IMR-90 (cell line): ENCODE measurements at regions not wholly inside any gene's neighbourhood (a gene's known extent, or its start where the extent isn't known, plus 50 kb on each side); places are given as distances from the start of the nearest gene placed in this dataset.

Experiments used
- ATAC-seq: fragments of 200-7000 bp; cut with Tn5 transposase; 2 replicates; pipeline ENCODE4 v1.9.1; 2020; ENCODE audit warnings: low read depth, mild to moderate bottlenecking, moderate library complexity
- BruUV-seq: library from RNA; stranded (reverse); fragments of 400-500 nt; replicated peaks from 2 replicates; lab custom pipeline; 2021; lab: Mats Ljungman, UMichigan
- CTCF ChIA-PET: fragments of 300-600 bp; formaldehyde crosslinking; extraction: SDS; loops from one replicate; lab custom pipeline; 2021; ENCODE audit warnings: antibody characterized with exemption; lab: Yijun Ruan, JAX
- POLR2A ChIA-PET: fragments of 300-600 bp; sonication (Branson Sonifier 250); formaldehyde crosslinking; loops from one replicate; lab custom pipeline; 2022; ENCODE audit warnings: antibody characterized with exemption; ENCODE audit not compliant: unreplicated experiment; lab: Charles Lee
- DNase-seq: peaks from one replicate; pipeline ENCODE4 v3.0.0; 2013
- H2AFZ ChIP-seq: replicated peaks from 2 replicates; pipeline ENCODE3; 2013; ENCODE audit warnings: low read length, mild to moderate bottlenecking; ENCODE audit not compliant: poor library complexity
- H2AK5ac ChIP-seq: 2 replicates; pipeline ENCODE4 v1.6.1; 2013; ENCODE audit warnings: low read depth, low read length, inconsistent platforms
- H2AK9ac ChIP-seq: replicated peaks from 2 replicates; pipeline ENCODE3; 2013; ENCODE audit warnings: mild to moderate bottlenecking, low read depth, low read length, moderate library complexity; ENCODE audit not compliant: poor library complexity
- H2BK120ac ChIP-seq: 2 replicates; pipeline ENCODE4 v1.6.1; 2013; ENCODE audit warnings: low read depth, low read length, inconsistent platforms
- H2BK15ac ChIP-seq: 3 replicates; pipeline ENCODE4 v1.6.1; 2013; ENCODE audit warnings: low read depth, low read length, inconsistent platforms
- H2BK20ac ChIP-seq: 2 replicates; pipeline ENCODE4 v1.6.1; 2013; ENCODE audit warnings: low read depth, mild to moderate bottlenecking, inconsistent platforms, low read length, moderate library complexity
- H2BK5ac ChIP-seq: 2 replicates; pipeline ENCODE4 v1.6.1; 2013; ENCODE audit warnings: mild to moderate bottlenecking, low read depth, low read length, inconsistent platforms; ENCODE audit not compliant: poor library complexity, severe bottlenecking
- H3K14ac ChIP-seq: replicated peaks from 2 replicates; pipeline ENCODE4 v1.6.1; 2013; ENCODE audit warnings: low read depth, low read length, inconsistent platforms
- H3K18ac ChIP-seq: 2 replicates; pipeline ENCODE4 v1.6.1; 2013; ENCODE audit warnings: low read depth, low read length, control low read depth
- H3K23ac ChIP-seq: 2 replicates; pipeline ENCODE4 v1.6.1; 2013; ENCODE audit warnings: low read depth, low read length, inconsistent platforms
- H3K27ac ChIP-seq: 2 replicates; pipeline ENCODE4 v1.5.1; 2013; ENCODE audit warnings: mild to moderate bottlenecking, control low read depth, low read length; ENCODE audit not compliant: insufficient read depth
- H3K27me3 ChIP-seq: 2 replicates; pipeline ENCODE4 v1.6.1; 2013; ENCODE audit warnings: low read length; ENCODE audit not compliant: control insufficient read depth, insufficient read depth
- H3K36me3 ChIP-seq: 2 replicates; pipeline ENCODE4 v1.6.1; 2013; ENCODE audit warnings: low read length, mixed read lengths; ENCODE audit not compliant: control insufficient read depth, insufficient read depth
- H3K4ac ChIP-seq: 2 replicates; pipeline ENCODE4 v1.6.1; 2013; ENCODE audit warnings: low read depth, low read length, inconsistent platforms
- H3K4me1 ChIP-seq: 2 replicates; pipeline ENCODE4 v1.6.1; 2013; ENCODE audit warnings: low read length, mixed read lengths; ENCODE audit not compliant: control insufficient read depth, insufficient read depth
- H3K4me2 ChIP-seq: 2 replicates; pipeline ENCODE4 v1.6.1; 2013; ENCODE audit warnings: low read depth, mild to moderate bottlenecking, control low read depth, low read length, moderate library complexity
- H3K4me3 ChIP-seq: 2 replicates; pipeline ENCODE4 v1.5.1; 2013; ENCODE audit warnings: low read depth, mild to moderate bottlenecking, control low read depth, low read length, moderate library complexity; ENCODE audit not compliant: insufficient read depth
- H3K56ac ChIP-seq: 2 replicates; pipeline ENCODE4 v1.6.1; 2013; ENCODE audit warnings: low read length, inconsistent platforms; ENCODE audit not compliant: insufficient read depth; ENCODE audit errors: extremely low read depth
- H3K79me1 ChIP-seq, 2 experiments: 2 replicates each; pipeline ENCODE4 v1.6.1; 2013; ENCODE audit warnings: low read length in 2 of 2, inconsistent platforms in 1 of 2, low read depth in 1 of 2
- H3K9ac ChIP-seq: 2 replicates; pipeline ENCODE4 v1.6.1; 2013; ENCODE audit warnings: low read depth, low read length, control low read depth
- H3K9me1 ChIP-seq: 2 replicates; pipeline ENCODE4 v1.6.1; 2013; ENCODE audit warnings: low read length, inconsistent platforms; ENCODE audit not compliant: insufficient read depth
- H3K9me3 ChIP-seq: 2 replicates; pipeline ENCODE4 v1.6.1; 2013; ENCODE audit warnings: low read length; ENCODE audit not compliant: control insufficient read depth, insufficient read depth
- H4K20me1 ChIP-seq: 2 replicates; pipeline ENCODE4 v1.6.1; 2013; ENCODE audit warnings: low read length, inconsistent platforms; ENCODE audit not compliant: insufficient read depth
- H4K5ac ChIP-seq: 2 replicates; pipeline ENCODE4 v1.6.1; 2013; ENCODE audit warnings: mild to moderate bottlenecking, low read depth, low read length, control low read depth
- H4K8ac ChIP-seq, 2 experiments: 2 replicates each; pipeline ENCODE4 v1.6.1; 2013; ENCODE audit warnings: low read depth in 2 of 2, low read length in 2 of 2, control low read depth in 1 of 2, inconsistent platforms in 1 of 2
- H4K91ac ChIP-seq: 2 replicates; pipeline ENCODE4 v1.6.1; 2013; ENCODE audit warnings: low read depth, low read length, inconsistent platforms; ENCODE audit not compliant: insufficient read depth
- BHLHE40 ChIP-seq: fragments of 150-350 bp; IDR thresholded peaks from 2 replicates; pipeline ENCODE4 v1.6.1; 2016; ENCODE audit warnings: mild to moderate bottlenecking, low read depth, low read length
- CHD1 ChIP-seq: IDR thresholded peaks from 2 replicates; pipeline ENCODE4 v1.6.1; 2012; ENCODE audit warnings: low read depth, low read length, improper control_type of control experiment
- CTCF ChIP-seq: conservative IDR thresholded peaks from 2 replicates; pipeline ENCODE4 v1.5.1; 2012; ENCODE audit warnings: mild to moderate bottlenecking, low read depth, low read length, improper control_type of control experiment
- ELK1 ChIP-seq: fragments of 150-350 bp; IDR thresholded peaks from 2 replicates; pipeline ENCODE4 v1.6.1; 2016; ENCODE audit warnings: low read depth, mild to moderate bottlenecking, low read length, moderate library complexity, borderline replicate concordance
- MAFK ChIP-seq: IDR thresholded peaks from 2 replicates; pipeline ENCODE4 v1.6.1; 2012; ENCODE audit warnings: low read depth, low read length, improper control_type of control experiment
- MAZ ChIP-seq: IDR thresholded peaks from 2 replicates; pipeline ENCODE4 v1.6.1; 2012; ENCODE audit warnings: low read depth, mild to moderate bottlenecking, low read length, improper control_type of control experiment, moderate library complexity, borderline replicate concordance
- MXI1 ChIP-seq: IDR thresholded peaks from 2 replicates; pipeline ENCODE4 v1.6.1; 2012; ENCODE audit warnings: low read depth, mild to moderate bottlenecking, low read length, moderate library complexity, borderline replicate concordance
- NFE2L2 ChIP-seq: fragments of 150-350 bp; IDR thresholded peaks from 2 replicates; pipeline ENCODE4 v1.6.1; 2016; ENCODE audit warnings: low read depth, mild to moderate bottlenecking, low read length
- POLR2A ChIP-seq: IDR thresholded peaks from 2 replicates; pipeline ENCODE4 v1.6.1; 2012; ENCODE audit warnings: mild to moderate bottlenecking, low read depth, low read length
- RAD21 ChIP-seq: IDR thresholded peaks from 2 replicates; pipeline ENCODE4 v1.6.1; 2012; ENCODE audit warnings: low read length, improper control_type of control experiment
- RCOR1 ChIP-seq: IDR thresholded peaks from 2 replicates; pipeline ENCODE4 v1.6.1; 2012; ENCODE audit warnings: mild to moderate bottlenecking, low read length, improper control_type of control experiment; ENCODE audit not compliant: insufficient replicate concordance
- RFX5 ChIP-seq: IDR thresholded peaks from 2 replicates; pipeline ENCODE4 v1.8.0; 2012; ENCODE audit warnings: low read depth, mild to moderate bottlenecking, low read length, moderate library complexity
- SMC3 ChIP-seq: fragments of 150-350 bp; IDR thresholded peaks from 2 replicates; pipeline ENCODE4 v1.6.1; 2016; ENCODE audit warnings: low read depth, mild to moderate bottlenecking, antibody characterized with exemption, low read length, moderate library complexity
- USF2 ChIP-seq: fragments of 150-350 bp; IDR thresholded peaks from 2 replicates; pipeline ENCODE4 v1.6.1; 2017; ENCODE audit warnings: mild to moderate bottlenecking, antibody characterized with exemption, low read length, low read depth
- WGBS, 2 experiments: methylation state at CpG; one replicate each; pipeline versions ENCODE4 v1.1.5 to v1.1.7; 2013; ENCODE audit warnings: missing lambda C conversion rate in 2 of 2; ENCODE audit not compliant: insufficient read length in 1 of 2; ENCODE audit errors: extremely low coverage in 2 of 2; 5-methylcytosine and 5-hydroxymethylcytosine counted together
- dilution Hi-C: fragments of 300-500 bp; cut with HindIII; formaldehyde crosslinking; loops from one replicate; pipeline ENCODE4 v1.14.3; 2018; ENCODE audit warnings: low sequenced_read_pairs; ENCODE audit not compliant: unreplicated experiment
- in situ Hi-C: fragments of 300-500 bp; cut with MboI; formaldehyde crosslinking; loops from 3 replicates; pipeline ENCODE4 v1.14.3; 2019; ENCODE audit warnings: low sequenced_read_pairs, inconsistent platforms, mixed read lengths
- intact Hi-C: fragments of 100-400 bp; cut with micrococcal nuclease; formaldehyde crosslinking; loops from 2 replicates; pipeline ENCODE4 v1.10.0; 2022

- H3K27me3 ChIP-seq: no peaks in the 10 kb centered on the region
- no peaks in the 10 kb centered on the region for H3K9me3 ChIP-seq
- no peak overlapping the region for H2BK5ac ChIP-seq
- H3K36me3 ChIP-seq: no peaks in the 10 kb centered on the region
- H2AK5ac ChIP-seq: peak overlapping the region; percentile 71; the same call in 1 of the 2 replicates
- H3K4me3 ChIP-seq: no peak overlapping the region
- H3K14ac ChIP-seq: no peak overlapping the region
- no peak overlapping the region for H2BK15ac ChIP-seq
- no peak overlapping the region for H4K91ac ChIP-seq
- DNase-seq (no peak), ATAC-seq (no peak)
- H2AFZ ChIP-seq: no peak overlapping the region
- H3K9me1 ChIP-seq: peaks cover 11% of the 10 kb centered on the region
- intact Hi-C loops: loop anchor here (5.0 to 10.0 kb wide), 2 partner anchors 116 to 146 kb away; no protein-coding TSS in a partner anchor
- H3K4me1 ChIP-seq: peaks cover 15% of the 10 kb centered on the region
- H3K27ac ChIP-seq: no peak overlapping the region
- no TSS peak for BruUV-seq
- H3K4me2 ChIP-seq: no peak overlapping the region
- H3K18ac ChIP-seq: no peak overlapping the region
- H4K8ac ChIP-seq: 0 out of 4 replicates have a peak overlapping the region, but pooled peaks of 1 of the 2 experiments have one; percentile 24
- peak overlapping the region; percentile 13; the same call in 1 of the 2 replicates for H3K4ac ChIP-seq
- H3K79me1 ChIP-seq: no peaks in the 10 kb centered on the region
- TF ChIP-seq RAD21 (no peak), POLR2A (no peak), USF2 (no peak), BHLHE40 (no peak), NFE2L2 (no peak), RFX5 (no peak), ELK1 (no peak), MXI1 (no peak), CTCF (no peak), MAZ (no peak), CHD1 (no peak), MAFK (no peak), RCOR1 (no peak), SMC3 (no peak)
- peak overlapping the region; percentile 23; the same call in 1 of the 2 replicates for H2BK120ac ChIP-seq
- H4K5ac ChIP-seq: no peak overlapping the region
- no peak overlapping the region for H2AK9ac ChIP-seq
- no peak overlapping the region; the same call in 1 of the 2 replicates for H2BK20ac ChIP-seq
- no peak overlapping the region for H3K56ac ChIP-seq
- H4K20me1 ChIP-seq: no peaks in the 10 kb centered on the region
- POLR2A ChIA-PET: interaction anchor here (0.6 kb wide), 1 partner anchor 423 kb away, joined by 4 read pairs; no protein-coding TSS in a partner anchor
- dilution Hi-C loops: no loop called here
- in situ Hi-C loops: no loop called here
- no CpG with 5 or more reads among the region's 7 CpGs for WGBS, 2 experiments
- H3K9ac ChIP-seq: no peak overlapping the region
- no peak overlapping the region for H3K23ac ChIP-seq
- CTCF ChIA-PET: interaction anchor here (0.7 kb wide), 1 partner anchor 16 kb away, joined by 6 read pairs; no protein-coding TSS in a partner anchor
These were observed 160.3 kb downstream of the COPRS start for GRCh38 chr17:31698751-31699150.
